ENCODE measurements at regions not wholly inside any gene's neighbourhood (a gene's known extent, or its start where the extent isn't known, plus 50 kb on each side); places are given as distances from the start of the nearest gene placed in this dataset.

DNA sequence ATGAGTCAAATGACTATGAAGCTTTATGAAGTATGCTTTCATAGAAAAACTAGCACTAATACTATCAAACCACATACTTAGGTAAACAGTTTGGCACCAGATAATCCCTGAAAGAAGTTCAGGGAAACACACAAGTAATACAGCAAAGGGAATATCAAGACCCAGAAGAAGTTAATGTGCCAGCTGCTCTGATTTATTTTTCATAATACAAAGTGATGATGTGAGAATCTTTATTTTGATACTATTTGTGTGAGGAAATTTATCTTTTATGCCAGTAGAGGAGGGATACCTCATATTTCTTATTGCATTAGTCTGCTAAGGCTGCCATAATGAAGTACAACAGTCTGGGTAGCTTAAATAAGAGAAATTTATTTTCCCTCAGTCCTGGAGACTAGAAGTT lies 67.7 kb upstream of the ANO3 start:
- TF ChIP-seq, protein P1, sequence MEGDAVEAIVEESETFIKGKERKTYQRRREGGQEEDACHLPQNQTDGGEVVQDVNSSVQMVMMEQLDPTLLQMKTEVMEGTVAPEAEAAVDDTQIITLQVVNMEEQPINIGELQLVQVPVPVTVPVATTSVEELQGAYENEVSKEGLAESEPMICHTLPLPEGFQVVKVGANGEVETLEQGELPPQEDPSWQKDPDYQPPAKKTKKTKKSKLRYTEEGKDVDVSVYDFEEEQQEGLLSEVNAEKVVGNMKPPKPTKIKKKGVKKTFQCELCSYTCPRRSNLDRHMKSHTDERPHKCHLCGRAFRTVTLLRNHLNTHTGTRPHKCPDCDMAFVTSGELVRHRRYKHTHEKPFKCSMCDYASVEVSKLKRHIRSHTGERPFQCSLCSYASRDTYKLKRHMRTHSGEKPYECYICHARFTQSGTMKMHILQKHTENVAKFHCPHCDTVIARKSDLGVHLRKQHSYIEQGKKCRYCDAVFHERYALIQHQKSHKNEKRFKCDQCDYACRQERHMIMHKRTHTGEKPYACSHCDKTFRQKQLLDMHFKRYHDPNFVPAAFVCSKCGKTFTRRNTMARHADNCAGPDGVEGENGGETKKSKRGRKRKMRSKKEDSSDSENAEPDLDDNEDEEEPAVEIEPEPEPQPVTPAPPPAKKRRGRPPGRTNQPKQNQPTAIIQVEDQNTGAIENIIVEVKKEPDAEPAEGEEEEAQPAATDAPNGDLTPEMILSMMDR (conservative IDR thresholded peaks at IDR 0.05; ENCODE audit: low read depth in 2 of 2), result no peak
- TF ChIP-seq, protein P2, sequence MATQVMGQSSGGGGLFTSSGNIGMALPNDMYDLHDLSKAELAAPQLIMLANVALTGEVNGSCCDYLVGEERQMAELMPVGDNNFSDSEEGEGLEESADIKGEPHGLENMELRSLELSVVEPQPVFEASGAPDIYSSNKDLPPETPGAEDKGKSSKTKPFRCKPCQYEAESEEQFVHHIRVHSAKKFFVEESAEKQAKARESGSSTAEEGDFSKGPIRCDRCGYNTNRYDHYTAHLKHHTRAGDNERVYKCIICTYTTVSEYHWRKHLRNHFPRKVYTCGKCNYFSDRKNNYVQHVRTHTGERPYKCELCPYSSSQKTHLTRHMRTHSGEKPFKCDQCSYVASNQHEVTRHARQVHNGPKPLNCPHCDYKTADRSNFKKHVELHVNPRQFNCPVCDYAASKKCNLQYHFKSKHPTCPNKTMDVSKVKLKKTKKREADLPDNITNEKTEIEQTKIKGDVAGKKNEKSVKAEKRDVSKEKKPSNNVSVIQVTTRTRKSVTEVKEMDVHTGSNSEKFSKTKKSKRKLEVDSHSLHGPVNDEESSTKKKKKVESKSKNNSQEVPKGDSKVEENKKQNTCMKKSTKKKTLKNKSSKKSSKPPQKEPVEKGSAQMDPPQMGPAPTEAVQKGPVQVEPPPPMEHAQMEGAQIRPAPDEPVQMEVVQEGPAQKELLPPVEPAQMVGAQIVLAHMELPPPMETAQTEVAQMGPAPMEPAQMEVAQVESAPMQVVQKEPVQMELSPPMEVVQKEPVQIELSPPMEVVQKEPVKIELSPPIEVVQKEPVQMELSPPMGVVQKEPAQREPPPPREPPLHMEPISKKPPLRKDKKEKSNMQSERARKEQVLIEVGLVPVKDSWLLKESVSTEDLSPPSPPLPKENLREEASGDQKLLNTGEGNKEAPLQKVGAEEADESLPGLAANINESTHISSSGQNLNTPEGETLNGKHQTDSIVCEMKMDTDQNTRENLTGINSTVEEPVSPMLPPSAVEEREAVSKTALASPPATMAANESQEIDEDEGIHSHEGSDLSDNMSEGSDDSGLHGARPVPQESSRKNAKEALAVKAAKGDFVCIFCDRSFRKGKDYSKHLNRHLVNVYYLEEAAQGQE (IDR thresholded peaks at IDR 0.05; ENCODE audit: unreplicated experiment), result no peak
- TF ChIP-seq POLR2AphosphoS5 (IDR thresholded peaks at IDR 0.05; ENCODE audit: low read depth), result no peak
- TF ChIP-seq CREB1 (CRISPR knock-in tag; IDR thresholded peaks at IDR 0.05; ENCODE audit: low read depth), result no peak
- TF ChIP-seq EZH2 (IDR thresholded peaks at IDR 0.05; ENCODE audit: low read depth, unreplicated experiment), result no peak

Data from GM23338 (cell line).